K562 (cell line): ENCODE measurements at regions not wholly inside any gene's neighbourhood (a gene's known extent, or its start where the extent isn't known, plus 50 kb on each side); places are given as distances from the start of the nearest gene placed in this dataset.

Experiments used
- ATAC-seq: fragments of 200-7000 bp; cut with Tn5 transposase; 3 replicates; pipeline ENCODE4 v1.9.1; 2020; ENCODE audit warnings: moderate library complexity
- BruUV-seq: library from RNA; stranded (reverse); fragments of 400-500 nt; replicated peaks from 2 replicates; lab custom pipeline; 2021; lab: Mats Ljungman, UMichigan
- CTCF ChIA-PET: fragments of 300-600 bp; formaldehyde crosslinking; extraction: SDS; loops from one replicate; lab custom pipeline; 2021; ENCODE audit warnings: low intra/inter-chr PET ratio; lab: Yijun Ruan, JAX
- POLR2A ChIA-PET: fragments of 300-600, 350-650 bp; sonication (Branson Sonifier 250); formaldehyde crosslinking; extraction: SDS; loops from one replicate; lab custom pipeline; 2021; ENCODE audit warnings: antibody characterized with exemption, inconsistent platforms; lab: Yijun Ruan, JAX
- DNase-seq, 4 experiments: peaks; one replicate each; pipeline versions ENCODE4 v3.0.0 to v3.0.0-alpha.2; 2011 to 2018; ENCODE audit warnings: low spot score in 3 of 4, mixed read lengths in 3 of 4; ENCODE audit errors: extremely low read depth in 1 of 4
- FAIRE-seq: peaks from 2 replicates; lab custom pipeline; 2011; peaks lifted over from hg19 to GRCh38; lab: Jason Lieb, UNC
- H2AFZ ChIP-seq: 2 replicates; pipeline ENCODE4 v1.6.0; 2011; ENCODE audit warnings: low read depth, low read length, control low read depth, inconsistent platforms
- H3K27ac ChIP-seq: fragments of 200-600 bp; 3 replicates; pipeline ENCODE4 v1.8.0; 2011; ENCODE audit warnings: low read depth, mild to moderate bottlenecking, control low read depth, inconsistent platforms, low read length, moderate library complexity, mixed read lengths; ENCODE audit errors: extremely low read depth
- H3K27me3 ChIP-seq, 2 experiments: fragments of 300-600 bp in 1 of 2; 2 replicates in 1 of 2; 3 replicates in 1 of 2; pipeline versions ENCODE4 v1.6.0 to v1.8.0; 2011; ENCODE audit warnings: inconsistent platforms in 2 of 2, low read length in 2 of 2, mild to moderate bottlenecking in 1 of 2, mixed read lengths in 1 of 2, moderate library complexity in 1 of 2; ENCODE audit not compliant: control insufficient read depth in 2 of 2, insufficient read depth in 2 of 2
- H3K36me3 ChIP-seq: fragments of 300-600 bp; 3 replicates; pipeline ENCODE4 v1.8.0; 2011; ENCODE audit warnings: mild to moderate bottlenecking, low read length, inconsistent platforms; ENCODE audit not compliant: control insufficient read depth, insufficient read depth
- H3K4me1 ChIP-seq, 2 experiments: fragments of 200-600 bp in 1 of 2; replicated peaks in 1 of 2; 2 replicates in 1 of 2; 3 replicates in 1 of 2; pipeline versions ENCODE4 v1.5.1 to v1.8.0; 2011; ENCODE audit warnings: inconsistent platforms in 2 of 2, low read length in 2 of 2, mild to moderate bottlenecking in 1 of 2, mixed read lengths in 1 of 2, moderate library complexity in 1 of 2; ENCODE audit not compliant: control insufficient read depth in 2 of 2, insufficient read depth in 2 of 2
- H3K4me2 ChIP-seq: 2 replicates; pipeline ENCODE4 v1.6.1; 2011; ENCODE audit warnings: low read length, control low read depth, inconsistent platforms, mixed read lengths; ENCODE audit not compliant: insufficient read depth
- H3K4me3 ChIP-seq: fragments of 200-600 bp; sonication (generic), shearing (Covaris generic); 2 replicates; pipeline ENCODE4 v1.5.1; 2016; ENCODE audit warnings: control low read depth, inconsistent platforms
- H3K79me2 ChIP-seq: fragments of 200-600 bp; 3 replicates; pipeline ENCODE4 v1.8.0; 2011; ENCODE audit warnings: low read length, inconsistent platforms; ENCODE audit not compliant: control insufficient read depth, insufficient read depth
- H3K9ac ChIP-seq, 2 experiments: 2 replicates each; pipeline versions ENCODE4 v1.6.0 to v1.6.1; 2011; ENCODE audit warnings: low read depth in 2 of 2, low read length in 2 of 2, control low read depth in 1 of 2, inconsistent platforms in 1 of 2, mild to moderate bottlenecking in 1 of 2, mixed read lengths in 1 of 2; ENCODE audit not compliant: insufficient read depth in 1 of 2
- H3K9me1 ChIP-seq: one replicate; pipeline ENCODE4 v1.6.0; 2011; ENCODE audit warnings: inconsistent platforms, mild to moderate bottlenecking, low read length, moderate library complexity; ENCODE audit not compliant: control insufficient read depth, insufficient read depth
- H3K9me3 ChIP-seq: replicated peaks from 2 replicates; pipeline ENCODE4 v1.5.1; 2011; ENCODE audit warnings: low read depth, low read length, inconsistent platforms; ENCODE audit not compliant: control insufficient read depth, insufficient read depth
- H4K20me1 ChIP-seq: replicated peaks from 2 replicates; pipeline ENCODE4 v1.6.1; 2011; ENCODE audit warnings: low read length, inconsistent platforms, mixed read lengths; ENCODE audit not compliant: control insufficient read depth, insufficient read depth
- BRF1 ChIP-seq: IDR thresholded peaks from 3 replicates; pipeline ENCODE4 v1.6.1; 2011; ENCODE audit warnings: borderline replicate concordance, mild to moderate bottlenecking; ENCODE audit not compliant: insufficient read length; ENCODE audit errors: extremely low read depth
- DACH1 ChIP-seq: fragments of 450-650 bp; IDR thresholded peaks from 2 replicates; pipeline ENCODE4 v1.6.1; 2018; ENCODE audit not compliant: partially characterized antibody
- EHMT2 ChIP-seq: fragments of 450-650 bp; IDR thresholded peaks from 2 replicates; pipeline ENCODE4 v1.6.1; 2018; ENCODE audit warnings: antibody characterized with exemption
- FOSL1 ChIP-seq: fragments of 200-800 bp; sonication (Bioruptor generic); conservative IDR thresholded peaks from 2 replicates; pipeline ENCODE4 v1.6.1; 2016; ENCODE audit warnings: missing genetic modification characterization, missing compliant biosample characterization
- FOXA3 ChIP-seq, 2 experiments: fragments of 450-650 bp in 1 of 2; sonication (generic) in 1 of 2; formaldehyde crosslinking; IDR thresholded peaks in 1 of 2; conservative IDR thresholded peaks in 1 of 2; 2 replicates each; pipeline versions ENCODE4 v1.4.0 to v1.8.0; 2020 to 2022; ENCODE audit warnings: mild to moderate bottlenecking in 2 of 2, missing genetic modification reagents in 1 of 2
- ILK ChIP-seq: fragments of 450-650 bp; IDR thresholded peaks from 2 replicates; pipeline ENCODE4 v1.6.1; 2016; ENCODE audit warnings: missing genetic modification characterization, low read depth, mild to moderate bottlenecking, missing compliant biosample characterization, moderate library complexity, borderline replicate concordance
- MAFF ChIP-seq: IDR thresholded peaks from 2 replicates; pipeline ENCODE4 v1.6.1; 2012; ENCODE audit warnings: low read length, improper control_type of control experiment
- MEF2D ChIP-seq: conservative IDR thresholded peaks from 2 replicates; pipeline ENCODE4 v1.6.1; 2016; ENCODE audit warnings: low read depth, missing genetic modification characterization, missing compliant biosample characterization
- MTA2 ChIP-seq: fragments of 450-650 bp; IDR thresholded peaks from 2 replicates; pipeline ENCODE4 v1.6.1; 2016; ENCODE audit warnings: low read depth
- MTA3 ChIP-seq: fragments of 450-650 bp; formaldehyde crosslinking; IDR thresholded peaks from 2 replicates; pipeline ENCODE4 v1.6.1; 2017; ENCODE audit warnings: mild to moderate bottlenecking, borderline replicate concordance
- TAF9B ChIP-seq: fragments of 450-650 bp; IDR thresholded peaks from 2 replicates; pipeline ENCODE4 v1.6.1; 2018; ENCODE audit warnings: mild to moderate bottlenecking; ENCODE audit not compliant: partially characterized antibody
- ZNF445 ChIP-seq: fragments of 250-450 bp; sonication (Bioruptor Pico); IDR thresholded peaks from 2 replicates; pipeline ENCODE4 v1.4.0; 2020; ENCODE audit warnings: low read depth, mild to moderate bottlenecking, moderate library complexity
- ZNF583 ChIP-seq: fragments of 250-450 bp; sonication (Bioruptor Pico); IDR thresholded peaks from 2 replicates; pipeline ENCODE4 v1.4.0; 2020
- ZNF707 ChIP-seq: fragments of 250-450 bp; sonication (Bioruptor Pico); conservative IDR thresholded peaks from 2 replicates; pipeline ENCODE4 v1.8.0; 2022; ENCODE audit warnings: inconsistent platforms, mild to moderate bottlenecking, moderate library complexity
- WGBS: fragments of 100-300 bp; shearing (Covaris generic); methylation state at CpG from one replicate; pipeline ENCODE4 v1.1.6; 2016; ENCODE audit warnings: low coverage, mixed read lengths; ENCODE audit not compliant: insufficient coverage; ENCODE audit errors: missing lambda C conversion rate; 5-methylcytosine and 5-hydroxymethylcytosine counted together
- in situ Hi-C: fragments of 300-500 bp; cut with MboI; formaldehyde crosslinking; loops from 4 replicates; pipeline ENCODE4 v1.15.0; 2018; ENCODE audit warnings: inconsistent platforms, mixed read lengths
- intact Hi-C: fragments of 100-400 bp; cut with micrococcal nuclease; formaldehyde crosslinking; loops from 2 replicates; pipeline ENCODE4 v1.14.2; 2022
- TF ChIP-seq, protein P1 (sequence below): fragments of 250-450 bp; sonication (Bioruptor Pico); IDR thresholded peaks from 2 replicates; pipeline ENCODE4 v1.4.0; 2020; ENCODE audit warnings: mild to moderate bottlenecking, moderate library complexity

DNA sequence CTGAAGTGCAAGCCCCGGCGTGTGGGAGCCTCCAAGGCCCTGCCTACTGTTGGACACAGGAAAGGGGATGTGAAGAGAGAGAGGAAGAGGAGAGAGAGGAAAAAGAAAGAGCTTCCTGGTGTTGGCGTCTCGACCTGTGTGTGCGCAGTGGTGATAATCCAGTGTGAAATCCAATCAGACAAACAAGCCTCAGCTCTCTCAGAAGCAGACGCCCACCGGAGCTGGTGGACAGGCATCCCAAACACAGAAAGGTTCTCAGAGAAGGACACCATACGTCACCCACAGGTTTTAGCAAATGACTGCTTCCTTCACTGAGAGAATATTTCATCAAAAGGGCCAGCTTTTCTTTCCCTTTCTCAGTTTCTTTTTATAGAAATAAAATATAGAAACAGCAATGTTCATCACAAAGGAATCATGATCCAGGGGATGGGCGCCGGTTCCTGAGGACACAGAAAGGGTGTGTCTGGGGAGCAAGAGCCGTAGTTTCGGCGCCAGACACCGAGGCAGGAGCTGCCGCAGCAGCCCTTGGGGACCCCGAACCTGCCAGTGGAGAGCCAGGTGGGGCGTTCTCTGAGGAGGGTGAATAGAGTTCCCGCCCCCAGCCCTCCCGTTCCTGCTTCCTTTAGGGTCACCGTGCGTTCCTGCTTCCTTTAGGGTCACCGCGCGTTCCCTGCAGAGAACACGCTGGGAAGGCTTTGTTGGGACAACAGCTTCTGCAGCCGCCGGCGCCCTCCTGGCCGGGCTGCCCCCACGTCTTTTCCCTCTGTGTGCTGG is 145.8 kb upstream of the SOX1 start (continued):
- TF ChIP-seq, protein P1, sequence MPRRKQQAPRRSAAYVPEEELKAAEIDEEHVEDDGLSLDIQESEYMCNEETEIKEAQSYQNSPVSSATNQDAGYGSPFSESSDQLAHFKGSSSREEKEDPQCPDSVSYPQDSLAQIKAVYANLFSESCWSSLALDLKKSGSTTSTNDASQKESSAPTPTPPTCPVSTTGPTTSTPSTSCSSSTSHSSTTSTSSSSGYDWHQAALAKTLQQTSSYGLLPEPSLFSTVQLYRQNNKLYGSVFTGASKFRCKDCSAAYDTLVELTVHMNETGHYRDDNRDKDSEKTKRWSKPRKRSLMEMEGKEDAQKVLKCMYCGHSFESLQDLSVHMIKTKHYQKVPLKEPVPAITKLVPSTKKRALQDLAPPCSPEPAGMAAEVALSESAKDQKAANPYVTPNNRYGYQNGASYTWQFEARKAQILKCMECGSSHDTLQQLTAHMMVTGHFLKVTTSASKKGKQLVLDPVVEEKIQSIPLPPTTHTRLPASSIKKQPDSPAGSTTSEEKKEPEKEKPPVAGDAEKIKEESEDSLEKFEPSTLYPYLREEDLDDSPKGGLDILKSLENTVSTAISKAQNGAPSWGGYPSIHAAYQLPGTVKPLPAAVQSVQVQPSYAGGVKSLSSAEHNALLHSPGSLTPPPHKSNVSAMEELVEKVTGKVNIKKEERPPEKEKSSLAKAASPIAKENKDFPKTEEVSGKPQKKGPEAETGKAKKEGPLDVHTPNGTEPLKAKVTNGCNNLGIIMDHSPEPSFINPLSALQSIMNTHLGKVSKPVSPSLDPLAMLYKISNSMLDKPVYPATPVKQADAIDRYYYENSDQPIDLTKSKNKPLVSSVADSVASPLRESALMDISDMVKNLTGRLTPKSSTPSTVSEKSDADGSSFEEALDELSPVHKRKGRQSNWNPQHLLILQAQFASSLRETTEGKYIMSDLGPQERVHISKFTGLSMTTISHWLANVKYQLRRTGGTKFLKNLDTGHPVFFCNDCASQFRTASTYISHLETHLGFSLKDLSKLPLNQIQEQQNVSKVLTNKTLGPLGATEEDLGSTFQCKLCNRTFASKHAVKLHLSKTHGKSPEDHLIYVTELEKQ (CRISPR knock-in tag): no peak
- TF ChIP-seq MTA3 (no peak), ZNF445 (CRISPR knock-in tag) (no peak), ZNF707 (CRISPR knock-in tag) (no peak), DACH1 (no peak), FOSL1 (no peak)

DNA sequence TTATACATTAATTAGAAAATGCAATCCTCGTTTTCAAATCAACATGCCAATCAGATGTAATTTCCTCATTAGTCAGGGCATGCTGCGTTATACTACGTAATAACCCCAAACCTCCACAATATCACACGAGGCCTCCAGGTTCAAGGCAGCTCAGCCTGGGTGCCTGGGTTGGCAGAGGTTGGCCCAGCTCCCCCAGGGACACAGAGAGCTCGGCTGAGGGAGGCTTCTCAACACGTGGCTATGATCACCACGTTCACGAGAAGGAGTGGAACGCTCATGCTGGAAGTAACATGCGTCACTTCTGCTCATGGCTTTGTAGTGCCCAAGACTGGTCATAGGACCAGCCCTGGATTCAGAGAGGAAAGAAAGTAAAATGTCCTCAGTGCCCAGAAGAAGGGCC is 144.9 kb upstream of the SOX1 start:
- Histone ChIP-seq H3K4me2 (no peak overlapping the region), H3K9me3 (no peaks in the 10 kb centered on the region), H3K9ac (no peak overlapping the region), H3K9me1 (no peaks in the 10 kb centered on the region), H2AFZ (no peak overlapping the region), H3K27ac (no peak overlapping the region), H3K27me3 (peaks cover 2 to 33% of the 10 kb centered on the region in 2 experiments; a peak in 2 of 5 replicates), H3K79me2 (no peaks in the 10 kb centered on the region), H4K20me1 (no peaks in the 10 kb centered on the region), H3K4me1 (no peaks in the 10 kb centered on the region), H3K36me3 (no peaks in the 10 kb centered on the region), H3K4me3 (no peak overlapping the region)
- ChIA-PET POLR2A (no interaction called here), CTCF (no interaction called here)
- FAIRE-seq (no peak), DNase-seq (no peak), ATAC-seq (no peak)
- intact Hi-C loops: no loop called here
- in situ Hi-C loops: no loop called here
- 0% methylated on average over 9 of the region's 10 CpGs for WGBS
- no TSS peak for BruUV-seq
- TF ChIP-seq TAF9B (no peak), FOXA3 (CRISPR knock-in tag; conservative IDR thresholded peaks at IDR 0.05 in 1 of 2, IDR thresholded peaks at IDR 0.05 in 1 of 2) (no peak), EHMT2 (no peak), MTA2 (no peak), MEF2D (no peak), ZNF583 (CRISPR knock-in tag) (no peak), ILK (no peak), MAFF (no peak), BRF1 (no peak)
- TF ChIP-seq, protein P1 (CRISPR knock-in tag): no peak
